HL-60 (cell line): ENCODE measurements at regions not wholly inside any gene's neighbourhood (a gene's known extent, or its start where the extent isn't known, plus 50 kb on each side); places are given as distances from the start of the nearest gene placed in this dataset.

Source experiments
- CTCF ChIP-seq: IDR thresholded peaks from one replicate; pipeline ENCODE4 v1.5.1; 2011; ENCODE audit warnings: low read length, control low read depth, inconsistent platforms; ENCODE audit not compliant: insufficient read depth
- GABPA ChIP-seq: IDR thresholded peaks from 2 replicates; pipeline ENCODE4 v1.6.1; 2012; ENCODE audit warnings: low read depth
- POLR2AphosphoS5 ChIP-seq: IDR thresholded peaks from 2 replicates; pipeline ENCODE4 v1.6.1; 2012; ENCODE audit warnings: low read depth
- REST ChIP-seq: IDR thresholded peaks from 2 replicates; pipeline ENCODE4 v1.6.1; 2012; ENCODE audit warnings: low read depth; ENCODE audit not compliant: insufficient replicate concordance
- SPI1 ChIP-seq: IDR thresholded peaks from 2 replicates; pipeline ENCODE4 v1.6.1; 2012; ENCODE audit warnings: low read depth, mild to moderate bottlenecking, borderline replicate concordance

DNA sequence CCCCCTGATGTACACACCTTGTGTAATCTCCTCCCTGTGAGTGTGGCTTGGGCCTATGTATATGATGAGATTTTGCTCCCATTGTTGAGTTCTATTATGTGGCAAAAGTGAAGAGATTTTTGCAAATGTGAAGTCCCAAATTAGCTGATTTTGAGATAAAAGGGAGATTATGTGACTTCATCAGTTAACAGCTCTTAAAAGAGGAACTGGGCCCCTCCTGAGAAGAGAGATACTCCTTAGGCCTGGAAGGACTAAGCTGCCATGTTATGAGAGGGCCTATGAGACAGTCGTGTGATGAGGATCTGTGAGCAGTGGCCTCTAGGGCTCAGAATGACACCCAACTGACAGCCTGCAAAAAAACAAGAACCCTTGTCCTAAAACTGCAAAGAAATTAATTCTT, 93.4 kb downstream of the OR5AK2 start:
- TF ChIP-seq POLR2AphosphoS5: no peak
- TF ChIP-seq GABPA: no peak
- no peak for TF ChIP-seq CTCF
- peak; percentile 65; the same call in 1 of the 2 replicates for TF ChIP-seq SPI1
- no peak for TF ChIP-seq REST
